NCI-H748 (cell line): ENCODE measurements at regions not wholly inside any gene's neighbourhood (a gene's known extent, or its start where the extent isn't known, plus 50 kb on each side); places are given as distances from the start of the nearest gene placed in this dataset.
"Not testable (repeated sequence)": the region's sequence is repeated elsewhere in the genome, so short reads cannot be mapped to it uniquely, and the experiment has no call there.

Experiments used
- DNase-seq: peaks from one replicate; lab custom pipeline; 2025; ENCODE audit not compliant: unreplicated experiment; lab: John Stamatoyannopoulos, UW

- not testable (repeated sequence) for DNase-seq
Observed at GRCh38 chr15:24301999-24302398, 373.6 kb upstream of the NPAP1 start.

- DNase-seq, result not testable (repeated sequence)
Observed at GRCh38 chr15:24304747-24305146, 370.8 kb upstream of the NPAP1 start.

- not testable (repeated sequence) for DNase-seq
Observed at GRCh38 chr15:24305643-24306042, 369.9 kb upstream of the NPAP1 start.

GRCh38 chr15:24309700-24310099, 365.9 kb upstream of the NPAP1 start:
- not testable (repeated sequence) for DNase-seq

GRCh38 chr15:24311692-24312091, 363.9 kb upstream of the NPAP1 start:
- not testable (repeated sequence) for DNase-seq

- DNase-seq, result not testable (repeated sequence)
Observed at GRCh38 chr15:24316326-24316725, 359.2 kb upstream of the NPAP1 start.

GRCh38 chr15:24318981-24319380, 356.6 kb upstream of the NPAP1 start:
- DNase-seq, result no peak

- DNase-seq, result not testable (repeated sequence)
Observed at GRCh38 chr15:24324096-24324495, 351.5 kb upstream of the NPAP1 start.

- DNase-seq, result not testable (repeated sequence)
Observed at GRCh38 chr15:24326513-24326912, 349.1 kb upstream of the NPAP1 start.

GRCh38 chr15:24331964-24332363, 343.6 kb upstream of the NPAP1 start:
- DNase-seq, result not testable (repeated sequence)

- not testable (repeated sequence) for DNase-seq
Observed at GRCh38 chr15:24341876-24342275, 333.7 kb upstream of the NPAP1 start.

GRCh38 chr15:24352777-24353176, 322.8 kb upstream of the NPAP1 start:
- not testable (repeated sequence) for DNase-seq

GRCh38 chr15:24381103-24381502, 294.5 kb upstream of the NPAP1 start:
- DNase-seq, result not testable (repeated sequence)

GRCh38 chr15:24385258-24385657, 290.3 kb upstream of the NPAP1 start:
- peak; percentile 0 for DNase-seq

GRCh38 chr15:24394303-24394702, 281.3 kb upstream of the NPAP1 start:
- no peak for DNase-seq

- not testable (repeated sequence) for DNase-seq
Observed at GRCh38 chr15:24412649-24413048, 262.9 kb upstream of the NPAP1 start.

GRCh38 chr15:24426286-24427054, 249.1 kb upstream of the NPAP1 start:
- DNase-seq, result not testable (repeated sequence)

- DNase-seq, result not testable (repeated sequence)
Observed at GRCh38 chr15:24427055-24427400, 248.5 kb upstream of the NPAP1 start.

GRCh38 chr15:24435075-24435820, 240.3 kb upstream of the NPAP1 start:
- not testable (repeated sequence) for DNase-seq

- DNase-seq, result not testable (repeated sequence)
Observed at GRCh38 chr15:24437270-24437669, 238.3 kb upstream of the NPAP1 start.

- DNase-seq, result not testable (repeated sequence)
Observed at GRCh38 chr15:24437735-24438134, 237.8 kb upstream of the NPAP1 start.
